Testis (tissue), 2 donors: ENCODE measurements at regions not wholly inside any gene's neighbourhood (a gene's known extent, or its start where the extent isn't known, plus 50 kb on each side); places are given as distances from the start of the nearest gene placed in this dataset.

Experiments
- CTCF ChIP-seq, 3 experiments: fragments of 450-650 bp in 2 of 3; fragments of 200-600 bp in 1 of 3; sonication (generic) in 1 of 3; IDR thresholded peaks; one replicate each; pipeline ENCODE4 v1.5.1; 2016 to 2019; ENCODE audit warnings: antibody characterized with exemption in 3 of 3, mild to moderate bottlenecking in 2 of 3, moderate library complexity in 1 of 3
- POLR2A ChIP-seq: fragments of 450-650 bp; IDR thresholded peaks from one replicate; pipeline ENCODE4 v1.6.1; 2017; ENCODE audit warnings: antibody characterized with exemption, mild to moderate bottlenecking, moderate library complexity

DNA sequence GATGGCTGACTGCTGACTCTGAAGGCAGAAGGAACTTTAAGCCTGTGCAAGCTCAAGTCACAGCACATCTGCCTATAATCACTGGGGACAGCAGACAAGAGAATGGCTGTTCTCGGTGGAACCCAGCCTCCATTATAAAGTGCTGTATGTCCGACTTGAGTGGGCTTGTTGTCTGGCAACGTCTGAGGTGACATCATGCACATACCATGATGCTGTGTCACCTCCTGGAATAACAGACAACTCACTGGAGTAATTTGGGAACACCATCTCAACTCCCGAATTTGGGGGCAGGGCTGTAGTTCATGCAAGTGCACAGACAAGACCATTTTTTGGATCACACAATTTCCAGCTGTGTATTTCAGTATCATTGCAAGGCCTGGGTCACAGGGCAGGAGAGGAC is 59.8 kb upstream of the GPM6B start:
- TF ChIP-seq CTCF (IDR thresholded peaks at IDR 0.05) (no peak), POLR2A (no peak)
